GM21529 (cell line): ENCODE measurements at regions not wholly inside any gene's neighbourhood (a gene's known extent, or its start where the extent isn't known, plus 50 kb on each side); places are given as distances from the start of the nearest gene placed in this dataset.
"Not testable (repeated sequence)": the region's sequence is repeated elsewhere in the genome, so short reads cannot be mapped to it uniquely, and the experiment has no call there.

Source experiments
- ATAC-seq: cut with Tn5 transposase; IDR thresholded peaks from one replicate; pipeline ENCODE4 v1.9.1; 2021; ENCODE audit not compliant: unreplicated experiment

DNA sequence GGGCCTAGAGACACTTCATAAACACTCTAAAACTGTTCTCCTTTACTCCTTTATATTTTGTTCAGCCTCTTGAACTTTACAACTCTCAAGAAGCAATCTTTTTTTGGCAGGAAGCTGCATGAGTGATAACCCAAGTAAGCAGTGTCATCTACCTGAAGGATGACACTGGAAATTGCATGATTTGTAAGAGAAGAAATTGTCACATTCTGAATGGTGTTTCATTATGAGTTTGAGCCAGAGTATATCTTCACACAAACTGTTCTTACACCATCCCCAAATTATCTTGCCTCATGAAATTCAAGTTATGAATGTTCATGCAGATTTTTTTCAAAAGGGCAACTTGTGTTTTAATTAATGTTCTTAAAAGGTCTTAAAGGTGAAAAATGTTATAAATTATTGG is 799.3 kb downstream of the TBC1D32 start:
- ATAC-seq, result no peak

DNA sequence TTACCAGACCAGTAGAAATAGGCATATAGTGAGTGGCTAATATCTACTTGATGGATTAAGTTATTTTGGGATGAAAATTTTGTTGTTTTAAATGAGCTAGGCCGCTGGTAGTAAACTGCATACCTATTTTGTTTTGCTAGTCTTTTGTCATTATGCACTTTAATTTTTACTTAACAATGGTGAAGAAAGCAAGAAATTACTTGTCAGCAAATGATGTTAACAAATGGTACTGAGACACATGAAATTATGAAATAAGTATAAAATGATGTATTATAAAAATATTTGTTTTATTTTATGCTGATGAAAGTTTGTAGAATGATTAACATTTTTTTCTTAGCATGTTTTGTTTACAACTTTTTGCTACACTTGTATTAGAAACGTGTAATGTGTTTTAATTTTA is 807.7 kb downstream of the TBC1D32 start:
- ATAC-seq, result no peak

DNA sequence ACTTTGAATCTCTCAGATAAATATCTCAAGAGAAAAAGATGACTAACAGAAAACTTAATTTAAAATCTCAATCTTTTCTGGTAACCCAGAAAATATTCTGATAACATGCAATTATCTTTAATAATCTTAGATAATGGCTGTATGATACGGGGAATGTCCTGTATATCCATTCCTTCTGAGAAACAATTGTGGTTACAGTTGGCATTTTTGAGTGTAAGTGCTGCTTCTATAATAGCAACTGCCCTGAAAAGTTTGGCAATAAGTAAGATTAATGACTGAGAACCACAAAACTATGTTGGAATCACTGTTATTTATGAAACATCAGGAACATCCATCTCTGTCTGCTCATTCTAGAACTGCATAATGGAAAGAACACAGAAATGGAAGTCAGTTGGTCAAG is 819.7 kb downstream of the TBC1D32 start:
- no peak for ATAC-seq

DNA sequence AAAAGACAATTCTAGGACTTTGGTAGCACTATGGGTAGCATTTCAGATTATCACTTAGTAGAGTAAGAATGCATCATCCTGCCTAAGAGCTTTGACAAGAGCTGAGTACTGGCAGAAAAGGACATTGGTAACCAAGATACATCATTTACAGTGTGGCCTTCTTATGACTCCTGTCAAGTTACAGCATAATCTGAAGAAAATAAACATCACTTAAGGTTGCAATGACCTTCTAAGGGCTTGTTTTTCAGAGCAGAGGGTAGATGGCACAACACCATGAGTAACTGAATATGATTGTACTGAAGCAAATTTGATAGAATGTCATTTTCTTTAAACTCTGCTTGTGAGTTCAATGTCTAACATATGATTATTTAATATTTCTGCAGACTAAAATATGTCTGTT is 822.6 kb downstream of the TBC1D32 start:
- ATAC-seq, result no peak

DNA sequence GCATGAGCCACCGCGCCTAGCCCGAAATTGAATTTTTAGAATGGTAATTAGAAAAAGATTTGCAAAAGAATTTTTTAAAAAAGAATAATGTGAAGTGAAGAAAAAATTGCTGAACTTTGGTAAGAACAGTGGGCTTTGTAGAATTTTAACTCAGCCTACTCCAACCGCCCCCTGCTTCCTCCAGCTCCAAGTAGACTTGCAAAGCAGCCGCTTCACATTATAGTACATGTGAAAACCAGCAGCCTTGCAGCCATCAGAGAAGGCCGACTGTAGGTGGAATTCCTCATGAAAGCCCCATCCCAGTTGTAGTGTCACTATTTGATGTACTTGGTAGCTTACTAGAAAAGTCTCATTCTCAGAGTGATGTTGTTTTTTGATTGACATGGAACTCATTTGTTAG is 835.6 kb downstream of the TBC1D32 start:
- no peak for ATAC-seq

DNA sequence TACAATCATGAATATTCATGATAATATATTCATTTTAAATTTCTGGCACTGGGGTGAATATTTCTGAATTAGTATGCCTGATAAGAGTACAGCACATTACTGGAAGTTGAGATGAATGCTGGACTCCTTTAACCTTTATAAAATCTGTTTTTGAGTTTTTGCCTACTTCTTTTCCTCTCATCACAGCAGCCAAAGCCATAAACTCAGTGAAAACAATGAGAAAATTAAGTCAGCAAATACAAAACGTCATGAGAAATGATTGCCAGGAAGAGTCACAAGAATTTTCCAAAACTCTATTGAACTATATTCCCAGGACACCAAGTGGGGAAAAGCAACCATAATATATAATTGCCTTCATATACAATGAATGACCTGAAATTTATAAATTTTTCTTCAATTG is 837.6 kb downstream of the TBC1D32 start:
- ATAC-seq, result no peak

DNA sequence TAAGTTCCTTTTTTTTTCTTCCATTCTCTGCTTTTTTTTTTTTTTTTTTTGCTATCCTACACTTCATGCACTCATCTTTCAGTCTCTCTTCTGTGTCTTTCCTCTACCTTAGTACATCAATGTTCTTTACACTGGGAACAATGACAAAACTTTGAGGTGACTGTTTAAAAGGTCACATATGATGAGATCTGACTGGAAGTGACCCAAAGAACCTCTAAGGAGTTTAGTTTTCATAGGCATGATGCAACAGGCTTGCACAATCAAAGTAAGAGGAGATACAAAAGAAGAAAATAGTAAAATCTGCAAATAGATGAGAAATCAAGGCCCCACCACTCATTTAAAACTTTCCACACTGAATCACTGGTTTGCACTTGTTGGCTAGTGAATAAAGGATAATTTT is 840.8 kb downstream of the TBC1D32 start:
- no peak for ATAC-seq

DNA sequence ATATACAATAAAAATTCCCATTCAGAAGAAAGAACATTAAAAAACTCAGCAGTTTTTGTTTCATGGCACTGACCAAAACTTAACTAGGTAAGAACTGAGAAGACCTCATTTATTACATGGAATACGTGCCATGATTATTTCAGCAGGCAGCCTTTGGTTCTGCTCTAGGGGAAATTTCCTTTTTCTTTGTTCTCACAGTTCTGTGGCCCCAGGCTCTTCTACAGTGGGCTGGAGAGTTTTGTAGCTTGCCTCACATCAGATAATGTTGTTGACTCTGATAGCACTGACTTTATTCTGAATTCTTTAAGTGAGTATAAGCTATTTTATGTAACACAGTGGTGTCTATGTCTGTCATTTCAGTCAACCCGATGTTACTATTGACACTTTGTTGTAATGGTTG is 844.3 kb downstream of the TBC1D32 start:
- no peak for ATAC-seq

DNA sequence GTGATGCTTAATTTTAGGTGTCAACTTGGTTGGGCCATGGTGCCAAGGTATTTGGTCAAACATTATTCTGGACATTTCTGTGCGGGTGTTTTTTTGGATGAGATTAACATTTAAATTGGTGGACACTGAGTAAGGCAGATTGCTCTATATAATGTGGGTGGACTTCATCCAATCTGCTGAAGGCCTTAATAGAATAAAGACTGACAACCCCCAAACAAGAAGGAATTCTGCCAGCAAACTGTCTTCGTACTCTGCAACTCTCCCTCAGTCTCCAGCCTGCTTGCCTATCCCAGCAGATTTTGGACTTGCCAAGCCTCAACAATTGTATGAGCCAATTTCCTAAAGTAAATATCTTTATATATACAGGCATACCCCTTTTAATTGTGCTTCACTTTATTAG is 850.1 kb downstream of the TBC1D32 start:
- no peak for ATAC-seq

DNA sequence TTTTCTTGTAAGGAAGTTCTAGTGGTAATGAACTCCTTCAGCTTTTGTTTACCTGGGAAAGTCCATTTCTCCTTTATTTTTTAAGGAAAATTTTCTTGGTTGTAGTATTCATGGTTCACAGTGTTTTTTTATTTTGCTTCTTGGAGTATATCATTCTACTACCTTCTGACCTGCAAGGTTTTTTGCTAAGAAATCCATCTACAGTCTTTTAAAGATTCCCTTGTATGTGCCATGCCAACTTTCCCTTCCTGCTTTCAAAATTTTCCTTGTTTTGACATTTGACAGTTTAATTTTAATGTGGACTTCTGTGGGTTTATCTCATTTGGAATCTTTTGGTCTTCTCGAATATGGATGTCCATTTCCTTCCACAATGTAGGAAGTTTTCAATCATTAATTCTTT is 855.6 kb downstream of the TBC1D32 start:
- no peak for ATAC-seq

DNA sequence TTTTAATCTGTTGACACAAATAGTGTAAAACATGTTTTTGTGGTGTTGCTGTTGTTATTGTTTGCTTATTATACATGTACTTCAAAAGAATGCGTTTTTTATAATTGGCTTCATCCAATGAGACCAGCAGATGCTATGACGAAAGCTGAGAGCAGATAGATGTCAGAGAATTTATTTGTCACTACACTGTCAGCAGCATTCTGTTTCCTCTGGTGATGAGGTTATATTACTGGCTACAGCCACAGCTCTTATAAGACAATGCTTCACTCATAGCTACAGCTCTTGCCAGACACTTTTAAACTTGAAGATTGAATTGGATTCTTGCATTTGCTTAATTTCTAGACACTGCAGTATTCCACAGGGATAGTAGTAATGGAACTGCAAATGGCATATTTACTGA is 860.5 kb downstream of the TBC1D32 start:
- no peak for ATAC-seq

DNA sequence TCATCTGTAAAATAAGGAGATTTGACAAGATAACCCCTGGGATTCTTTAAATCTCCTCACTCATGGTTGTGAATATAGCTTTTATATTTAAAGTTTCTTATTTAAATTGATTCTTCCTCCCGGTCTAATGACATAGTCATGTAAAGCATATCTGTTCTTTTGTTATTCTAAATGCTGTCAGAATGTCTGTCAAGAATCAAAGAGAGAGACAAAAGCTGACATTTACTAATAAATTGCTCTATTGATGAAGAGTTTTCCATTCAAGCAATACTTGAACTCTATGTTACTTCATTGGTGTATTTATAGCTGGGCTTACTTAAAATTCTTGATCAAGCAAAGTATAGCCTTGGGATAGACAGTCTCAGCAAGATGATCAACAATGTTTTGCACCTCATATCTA is 865.8 kb downstream of the TBC1D32 start:
- no peak for ATAC-seq

DNA sequence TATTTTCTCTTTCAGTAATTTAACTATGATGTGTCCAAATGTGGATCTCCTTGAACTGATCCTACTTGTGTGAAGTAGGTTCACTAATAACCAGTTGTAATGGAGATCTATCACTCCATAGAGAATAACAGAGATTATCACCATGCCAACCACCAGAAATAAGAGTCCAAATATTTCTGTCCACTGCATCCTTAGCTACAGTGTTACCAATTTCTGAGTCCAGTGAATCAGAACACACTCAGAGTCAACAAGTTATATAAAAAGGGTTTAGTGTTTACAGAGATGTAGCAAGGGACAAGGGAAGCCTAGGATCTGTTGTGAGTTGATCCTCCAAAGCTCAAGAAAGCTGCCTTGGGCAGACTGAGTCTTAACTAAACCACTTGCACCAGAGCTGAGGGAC is 882.8 kb downstream of the TBC1D32 start:
- ATAC-seq, result no peak

DNA sequence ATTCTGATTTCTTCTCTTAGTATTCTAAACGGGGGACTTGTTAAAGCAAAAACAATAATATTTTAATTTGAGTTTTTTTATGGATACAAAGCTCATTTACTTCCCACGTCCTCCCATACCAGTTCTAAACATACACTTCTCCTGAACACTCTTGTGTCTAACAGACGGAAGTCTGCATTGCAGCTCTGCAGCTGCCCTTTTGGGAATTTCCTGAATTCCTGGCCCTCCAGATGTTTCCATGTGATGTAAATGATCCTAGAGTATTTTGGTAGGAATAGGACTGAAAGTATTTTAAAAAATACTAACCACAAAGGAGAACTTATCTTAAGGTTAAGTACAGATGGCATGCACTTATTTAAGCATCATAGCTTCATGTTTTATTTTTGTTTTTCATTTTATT is 886.7 kb downstream of the TBC1D32 start:
- no peak for ATAC-seq

DNA sequence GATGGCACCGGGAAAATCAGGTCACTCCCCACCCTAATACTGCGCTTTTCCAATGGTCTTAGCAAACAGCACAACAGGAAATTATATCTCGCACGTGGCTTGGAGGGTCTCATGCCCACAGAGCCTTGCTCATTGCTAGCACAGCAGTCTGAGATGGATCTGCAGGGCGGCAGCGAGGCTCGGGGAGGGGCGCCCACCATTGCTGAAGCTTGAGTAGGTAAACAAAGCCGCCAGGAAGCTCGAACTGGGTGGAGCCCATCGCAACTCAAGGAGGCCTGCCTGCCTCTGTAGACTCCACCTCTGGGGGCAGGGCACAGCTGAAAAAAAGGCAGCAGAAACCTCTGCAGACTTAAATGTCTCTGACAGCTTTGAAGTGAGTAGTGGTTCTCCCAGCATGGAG is 901.4 kb downstream of the TBC1D32 start:
- not testable (repeated sequence) for ATAC-seq

DNA sequence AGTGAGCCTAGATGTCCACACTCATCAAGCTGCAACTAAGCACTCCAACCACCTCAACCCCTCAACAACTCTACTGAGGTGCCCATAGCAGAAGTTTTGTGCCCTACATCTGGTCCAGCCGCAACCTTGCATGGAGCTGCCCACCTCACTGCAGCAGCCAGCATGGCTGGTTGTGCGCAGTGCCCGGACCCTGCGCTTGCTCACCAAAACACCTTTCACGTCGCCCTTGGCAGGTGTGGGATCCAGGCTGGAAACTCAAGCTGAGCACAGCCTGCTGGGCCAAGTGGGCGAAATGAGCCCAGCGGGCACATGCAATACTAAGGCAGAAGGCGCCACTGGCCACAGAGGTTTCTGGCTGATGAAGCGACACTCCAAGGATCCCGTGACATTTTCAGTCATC is 902.4 kb downstream of the TBC1D32 start:
- ATAC-seq, result no peak

DNA sequence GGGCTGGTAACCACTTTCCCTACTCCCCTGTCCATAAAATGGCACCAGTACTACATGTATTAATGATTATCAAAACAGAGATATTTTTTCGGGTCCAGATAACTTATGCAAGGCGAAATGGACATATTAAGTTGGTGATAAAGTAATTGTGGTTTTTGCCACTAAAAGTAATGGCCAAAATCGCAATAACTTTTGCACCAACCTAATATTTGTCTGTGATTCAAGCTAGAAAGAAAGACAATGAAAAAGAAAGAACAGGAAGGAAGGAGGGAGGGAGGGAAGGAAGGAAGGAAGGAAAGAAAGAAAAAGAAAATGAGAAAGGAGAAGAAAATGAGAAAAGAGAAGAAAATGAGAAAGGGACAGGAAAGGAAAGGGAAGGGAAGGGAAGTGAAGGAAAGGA is 922.9 kb downstream of the TBC1D32 start:
- no peak for ATAC-seq

DNA sequence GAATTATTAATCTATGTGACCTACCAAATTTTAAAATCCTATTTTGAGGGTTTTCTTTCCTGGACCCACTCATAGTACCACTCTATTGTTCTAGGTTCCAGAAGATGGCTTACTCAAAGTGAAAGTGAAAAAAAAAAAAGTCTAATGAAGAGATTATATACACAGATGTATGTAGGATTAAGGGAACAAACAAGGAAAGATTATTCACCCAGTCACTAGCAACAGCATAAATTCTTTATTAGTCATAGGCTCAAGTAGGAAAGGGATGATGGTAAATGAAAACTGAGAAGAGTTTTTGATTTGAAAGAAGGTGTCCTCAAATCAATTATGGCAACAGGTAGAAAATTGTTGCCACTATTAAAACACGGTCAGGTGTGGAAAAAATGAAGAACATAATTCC is 923.7 kb downstream of the TBC1D32 start:
- no peak for ATAC-seq

DNA sequence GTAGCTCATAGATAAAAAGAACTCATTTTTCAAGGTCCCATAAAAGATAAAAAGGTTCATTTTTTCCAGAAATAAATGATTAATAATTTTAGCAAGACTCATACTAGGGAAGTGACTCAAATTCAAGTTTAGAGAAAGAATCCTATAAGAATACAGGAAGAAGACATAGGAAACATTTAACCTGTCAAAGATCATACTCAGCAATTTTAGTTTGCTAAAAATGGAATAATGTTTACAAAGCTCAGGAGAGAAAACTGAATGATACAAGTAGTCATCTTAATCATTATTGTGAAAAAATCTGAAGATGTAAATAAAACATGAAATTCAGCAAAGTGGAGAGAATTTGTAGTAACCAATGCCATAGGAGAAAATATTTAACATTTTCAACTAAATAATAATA is 926.6 kb downstream of the TBC1D32 start:
- no peak for ATAC-seq

DNA sequence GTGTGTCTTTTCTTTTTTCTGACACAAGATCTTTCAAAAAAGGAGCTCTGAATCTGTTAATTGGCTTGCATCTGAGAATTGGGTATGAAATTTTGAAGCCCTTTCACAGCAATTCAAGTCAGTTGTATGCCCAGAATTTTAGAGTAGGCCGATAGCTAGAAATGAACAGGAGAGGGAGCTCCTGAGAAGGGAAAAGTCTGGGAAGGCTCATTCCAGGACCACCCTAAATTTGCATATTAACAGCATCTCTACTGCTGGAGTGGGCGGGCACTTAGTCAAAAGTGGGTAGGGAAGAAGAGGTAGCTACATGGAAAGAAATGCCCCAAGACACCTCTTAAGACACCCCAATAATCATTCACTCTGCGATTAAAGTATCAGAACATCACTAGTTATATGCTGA is 928.3 kb downstream of the TBC1D32 start:
- ATAC-seq, result no peak

DNA sequence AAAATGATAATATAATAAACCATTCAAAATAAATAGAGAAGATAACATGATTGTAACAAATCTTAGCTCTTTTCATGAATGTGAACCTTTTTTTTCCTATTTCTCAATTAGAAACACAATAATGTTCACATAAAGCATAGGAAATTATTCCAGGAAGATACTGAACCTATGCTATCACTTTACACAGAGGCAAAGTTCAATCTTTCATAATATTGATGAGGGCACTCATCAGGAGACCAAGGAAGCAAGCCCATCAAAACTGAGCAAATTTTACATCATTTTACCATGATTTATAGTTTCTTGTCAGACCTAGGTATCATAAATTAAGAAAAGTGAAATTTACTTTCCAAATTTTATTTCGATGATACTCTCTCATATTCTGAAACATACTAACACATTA is 938.5 kb downstream of the TBC1D32 start:
- no peak for ATAC-seq

DNA sequence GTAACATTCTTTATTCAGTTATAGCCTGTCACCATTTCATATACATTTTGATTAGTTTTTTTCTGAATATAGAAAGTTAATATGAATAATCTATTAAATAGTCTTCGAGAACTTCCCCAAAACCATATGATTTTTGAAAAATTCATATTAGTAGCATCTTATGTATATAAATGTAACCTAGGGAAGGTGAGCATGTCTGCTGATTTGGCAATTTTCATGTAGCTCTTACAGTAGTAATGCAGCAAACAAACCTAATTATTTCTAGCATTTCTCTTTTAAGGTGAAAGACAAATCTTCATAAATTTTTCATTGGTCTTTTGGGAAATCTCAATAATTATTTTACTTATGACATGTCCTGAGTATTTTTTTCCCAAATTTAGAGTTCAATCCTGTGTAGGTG is 939.0 kb downstream of the TBC1D32 start:
- ATAC-seq, result no peak

DNA sequence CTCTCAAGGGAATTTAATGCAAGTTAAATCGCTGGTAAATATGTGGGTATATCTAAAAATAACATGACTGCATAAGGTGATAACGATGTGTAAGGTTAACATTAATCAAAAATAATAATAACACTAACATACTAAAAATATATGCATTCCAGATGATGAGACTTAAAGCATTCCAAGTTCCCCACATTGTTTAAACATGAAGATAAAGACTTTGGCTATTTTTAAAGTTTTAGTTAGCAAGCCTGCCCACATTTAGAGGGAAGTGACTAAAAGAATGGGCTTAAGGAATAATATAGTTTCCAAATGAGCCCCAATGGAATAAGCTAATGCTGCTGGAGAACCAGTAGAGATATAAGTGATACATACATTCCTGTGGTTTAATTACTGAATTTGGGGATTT is 941.3 kb downstream of the TBC1D32 start:
- ATAC-seq, result no peak

DNA sequence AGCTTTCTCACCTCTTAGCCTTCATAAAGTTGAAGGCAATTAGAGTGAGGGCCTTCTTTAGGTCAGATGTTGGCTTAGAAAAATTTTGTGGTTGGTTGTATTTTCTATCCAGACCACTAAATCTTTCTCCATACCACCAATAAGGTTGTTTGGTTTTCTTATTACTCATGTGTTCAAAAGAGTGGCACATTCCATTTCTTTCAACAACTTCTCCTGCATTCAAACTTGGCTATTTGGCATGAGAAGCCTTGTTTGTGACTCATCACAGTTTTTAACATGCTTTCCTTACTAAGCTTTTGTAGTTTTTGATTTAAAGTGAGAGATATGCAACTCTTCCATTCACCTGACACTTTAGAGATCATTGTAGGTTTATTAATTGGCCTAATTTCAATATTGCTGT is 949.6 kb downstream of the TBC1D32 start:
- ATAC-seq, result no peak
